ENCODE measurements at regions not wholly inside any gene's neighbourhood (a gene's known extent, or its start where the extent isn't known, plus 50 kb on each side); places are given as distances from the start of the nearest gene placed in this dataset.

GRCh38 chrX:11908371-11908770 lies 150.3 kb downstream of the MSL3 start:
- no peak overlapping the region for H3K4me3 ChIP-seq (ENCODE audit: low read depth, low read length)
- TF ChIP-seq, protein P1, sequence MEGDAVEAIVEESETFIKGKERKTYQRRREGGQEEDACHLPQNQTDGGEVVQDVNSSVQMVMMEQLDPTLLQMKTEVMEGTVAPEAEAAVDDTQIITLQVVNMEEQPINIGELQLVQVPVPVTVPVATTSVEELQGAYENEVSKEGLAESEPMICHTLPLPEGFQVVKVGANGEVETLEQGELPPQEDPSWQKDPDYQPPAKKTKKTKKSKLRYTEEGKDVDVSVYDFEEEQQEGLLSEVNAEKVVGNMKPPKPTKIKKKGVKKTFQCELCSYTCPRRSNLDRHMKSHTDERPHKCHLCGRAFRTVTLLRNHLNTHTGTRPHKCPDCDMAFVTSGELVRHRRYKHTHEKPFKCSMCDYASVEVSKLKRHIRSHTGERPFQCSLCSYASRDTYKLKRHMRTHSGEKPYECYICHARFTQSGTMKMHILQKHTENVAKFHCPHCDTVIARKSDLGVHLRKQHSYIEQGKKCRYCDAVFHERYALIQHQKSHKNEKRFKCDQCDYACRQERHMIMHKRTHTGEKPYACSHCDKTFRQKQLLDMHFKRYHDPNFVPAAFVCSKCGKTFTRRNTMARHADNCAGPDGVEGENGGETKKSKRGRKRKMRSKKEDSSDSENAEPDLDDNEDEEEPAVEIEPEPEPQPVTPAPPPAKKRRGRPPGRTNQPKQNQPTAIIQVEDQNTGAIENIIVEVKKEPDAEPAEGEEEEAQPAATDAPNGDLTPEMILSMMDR (IDR thresholded peaks at IDR 0.05; ENCODE audit: borderline replicate concordance, insufficient read depth, low read depth, low read length), result peak; percentile 45; the same call in 1 of the 2 replicates

DNA sequence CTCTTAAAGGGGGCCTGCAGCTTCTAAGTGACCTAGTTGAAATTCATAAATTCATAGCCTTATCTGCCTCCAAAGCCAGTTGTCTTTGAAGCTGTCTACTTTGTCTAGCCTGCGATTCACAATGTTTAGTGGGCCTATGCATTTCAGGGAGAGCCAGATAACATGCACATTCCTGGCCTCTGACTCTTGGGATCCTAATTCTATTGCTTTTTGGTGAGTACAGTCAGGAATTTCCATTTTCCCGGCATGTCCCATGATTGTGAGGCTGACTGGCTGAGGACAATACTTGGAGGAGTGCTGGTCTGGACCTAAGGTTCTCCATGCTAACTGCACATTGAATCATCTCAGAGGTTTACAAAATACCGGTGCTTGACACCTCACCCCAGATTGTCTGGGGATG lies 155.0 kb downstream of the MSL3 start:
- TF ChIP-seq, protein P1 (IDR thresholded peaks at IDR 0.05; ENCODE audit: borderline replicate concordance, insufficient read depth, low read depth, low read length), result no peak
- no peak overlapping the region for H3K4me3 ChIP-seq (ENCODE audit: low read depth, low read length)

DNA sequence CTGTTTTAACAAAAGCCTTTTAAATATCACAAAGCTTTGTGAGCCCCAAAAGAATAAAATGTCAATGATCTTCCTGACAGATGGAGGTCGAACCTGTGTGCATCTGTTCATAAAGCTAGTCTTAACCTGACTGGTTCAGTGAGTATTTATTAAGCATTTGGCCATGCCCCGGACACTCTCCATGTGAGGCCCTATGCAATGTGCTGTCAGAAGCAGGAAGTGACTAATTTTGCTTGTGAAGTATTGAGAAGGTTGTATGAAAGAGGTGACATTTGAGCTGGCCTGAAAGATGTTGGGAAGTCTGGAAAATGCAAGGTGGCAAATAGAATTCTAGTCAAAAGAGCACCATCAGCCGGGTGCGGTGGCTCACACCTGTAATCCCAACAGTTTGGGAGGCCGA lies 171.4 kb downstream of the MSL3 start:
- TF ChIP-seq, protein P1 (IDR thresholded peaks at IDR 0.05; ENCODE audit: borderline replicate concordance, insufficient read depth, low read depth, low read length), result no peak
- H3K4me3 ChIP-seq (ENCODE audit: low read depth, low read length), result no peak overlapping the region

- TF ChIP-seq, protein P1 (IDR thresholded peaks at IDR 0.05; ENCODE audit: borderline replicate concordance, insufficient read depth, low read depth, low read length), result no peak
- no peak overlapping the region for H3K4me3 ChIP-seq (ENCODE audit: low read depth, low read length)
These were observed 174.4 kb downstream of the MSL3 start for GRCh38 chrX:11932423-11932822.

- TF ChIP-seq, protein P1 (IDR thresholded peaks at IDR 0.05; ENCODE audit: borderline replicate concordance, insufficient read depth, low read depth, low read length), result no peak
These were observed 176.1 kb downstream of the MSL3 start for GRCh38 chrX:11934089-11934488.

GRCh38 chrX:11941571-11941970 lies 183.5 kb downstream of the MSL3 start:
- H3K4me3 ChIP-seq (ENCODE audit: low read depth, low read length), result no peak overlapping the region
- TF ChIP-seq, protein P1 (IDR thresholded peaks at IDR 0.05; ENCODE audit: borderline replicate concordance, insufficient read depth, low read depth, low read length), result no peak

More at GRCh38 chrX:11934089-11934488, 176.1 kb downstream of the MSL3 start:
- H3K4me3 ChIP-seq (ENCODE audit: low read depth, low read length), result no peak overlapping the region

- TF ChIP-seq, protein P1 (IDR thresholded peaks at IDR 0.05; ENCODE audit: borderline replicate concordance, insufficient read depth, low read depth, low read length), result peak; percentile 53
- no peak overlapping the region for H3K4me3 ChIP-seq (ENCODE audit: low read depth, low read length)
These were observed 186.5 kb downstream of the MSL3 start for GRCh38 chrX:11944501-11944900.

All from GM12875 (cell line).